KBM-7 (cell line): ENCODE measurements at regions not wholly inside any gene's neighbourhood (a gene's known extent, or its start where the extent isn't known, plus 50 kb on each side); places are given as distances from the start of the nearest gene placed in this dataset.

Source experiments
- DNase-seq: peaks from one replicate; pipeline ENCODE4 v3.0.0-alpha.2; 2015
- in situ Hi-C: fragments of 300-500 bp; cut with MboI; formaldehyde crosslinking; loops from 2 replicates; pipeline ENCODE4 v1.14.3; 2020; ENCODE audit warnings: low sequenced_read_pairs, low pct_unique_long_range_greater_than_20kb, mixed read lengths

DNA sequence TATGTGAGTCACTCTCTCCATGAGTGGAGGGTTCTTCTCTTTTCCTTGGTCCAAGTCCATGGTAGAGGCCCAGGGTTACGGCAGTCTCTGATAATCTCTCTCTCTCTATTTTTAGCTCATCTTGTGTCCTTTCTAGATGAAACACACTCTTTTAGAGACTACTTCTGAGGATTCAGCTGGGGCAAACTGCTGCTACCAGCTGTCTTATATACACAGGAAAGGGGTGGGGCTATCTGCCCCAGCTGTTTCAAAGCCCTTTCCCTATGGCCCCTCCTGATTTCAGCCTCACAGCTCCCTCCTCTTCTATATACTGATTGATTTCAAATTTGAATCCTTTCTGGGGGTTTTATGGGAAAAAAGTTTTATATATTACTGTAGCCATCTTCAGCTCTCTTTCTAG is 324.8 kb downstream of the RWDD3 start:
- in situ Hi-C loops, result no loop called here
- DNase-seq, result no peak

GRCh38 chr1:95561346-95561745 is 327.3 kb downstream of the RWDD3 start:
- no peak for DNase-seq
- in situ Hi-C loops, result no loop called here

DNA sequence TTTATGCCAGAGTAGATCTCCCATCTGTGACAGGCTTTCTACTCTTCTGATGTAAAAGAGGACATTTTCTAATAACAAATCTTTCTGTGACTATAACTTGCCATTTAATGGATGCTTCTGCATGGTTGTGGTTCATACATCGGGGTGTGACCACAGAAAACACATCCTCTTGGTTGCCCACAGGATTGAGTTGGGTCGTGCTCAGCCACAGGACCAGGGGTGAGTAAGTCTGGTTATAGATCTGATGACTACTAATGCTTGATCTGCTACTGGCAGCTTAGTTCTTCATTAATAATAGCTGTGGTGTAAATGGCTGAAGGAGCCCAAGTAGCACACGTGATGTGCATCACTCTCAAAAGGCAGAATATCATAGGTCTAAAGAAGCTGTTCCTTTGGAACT is 328.2 kb downstream of the RWDD3 start:
- no peak for DNase-seq
- in situ Hi-C loops, result no loop called here

- DNase-seq, result no peak
- in situ Hi-C loops, result no loop called here
These were observed 338.0 kb downstream of the RWDD3 start for GRCh38 chr1:95572002-95572401.

GRCh38 chr1:95572962-95573361 is 339.0 kb downstream of the RWDD3 start:
- in situ Hi-C loops, result no loop called here
- no peak for DNase-seq

GRCh38 chr1:95575291-95575690 is 341.3 kb downstream of the RWDD3 start:
- DNase-seq, result no peak
- in situ Hi-C loops, result no loop called here

DNA sequence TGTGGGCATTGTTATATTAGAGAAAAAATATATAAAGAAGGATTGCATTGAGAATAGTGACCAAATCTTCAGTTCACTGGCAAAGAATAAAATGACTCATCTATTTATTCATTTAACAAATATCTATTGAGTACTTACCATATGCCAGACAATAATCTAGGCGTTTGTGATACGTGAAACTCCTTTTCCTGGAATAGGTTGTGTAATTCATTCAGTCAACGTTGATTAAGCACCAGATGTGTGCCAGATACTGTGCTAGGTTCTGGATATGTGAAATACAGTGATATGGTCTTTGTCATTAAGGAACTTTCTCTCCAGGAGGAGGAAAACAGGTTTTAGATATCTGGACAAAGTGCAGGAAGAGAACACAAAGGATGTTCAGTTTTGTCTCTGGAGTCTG is 344.5 kb downstream of the RWDD3 start:
- in situ Hi-C loops, result no loop called here
- no peak for DNase-seq

- in situ Hi-C loops, result no loop called here
- DNase-seq, result no peak
These were observed 348.2 kb downstream of the RWDD3 start for GRCh38 chr1:95582191-95582590.

GRCh38 chr1:95582746-95583145 is 348.7 kb downstream of the RWDD3 start:
- DNase-seq, result no peak

GRCh38 chr1:95583661-95584210 is 349.7 kb downstream of the RWDD3 start:
- in situ Hi-C loops, result no loop called here
- DNase-seq, result no peak

More at GRCh38 chr1:95582746-95583145, 348.7 kb downstream of the RWDD3 start:
- in situ Hi-C loops, result no loop called here

DNA sequence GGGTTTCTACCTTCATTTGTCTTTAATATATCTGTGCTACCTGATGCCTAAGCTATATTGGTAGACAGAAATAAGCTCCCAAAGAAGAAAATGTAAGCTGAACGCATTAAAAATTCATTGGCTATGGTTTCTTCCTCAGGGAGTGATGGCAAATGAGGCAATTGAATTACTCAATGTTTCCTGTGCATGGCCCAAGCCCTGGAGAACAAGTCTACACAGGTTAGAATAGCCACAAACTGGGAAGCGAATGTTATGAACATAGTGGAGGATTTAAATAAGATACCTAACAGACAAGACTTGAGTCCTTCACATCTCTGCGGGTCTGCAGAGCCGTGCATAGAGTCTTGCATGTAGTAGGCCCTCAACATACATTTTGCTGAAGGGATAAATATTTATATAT is 350.3 kb downstream of the RWDD3 start:
- DNase-seq, result no peak
- in situ Hi-C loops, result no loop called here

- DNase-seq, result no peak
- in situ Hi-C loops, result no loop called here
These were observed 370.8 kb downstream of the RWDD3 start for GRCh38 chr1:95604771-95605170.

- DNase-seq, result no peak
- in situ Hi-C loops, result no loop called here
These were observed 380.2 kb downstream of the RWDD3 start for GRCh38 chr1:95614197-95614596.

- in situ Hi-C loops, result no loop called here
These were observed 381.4 kb downstream of the RWDD3 start for GRCh38 chr1:95615421-95615820.

GRCh38 chr1:95620076-95620475 is 386.1 kb downstream of the RWDD3 start:
- no peak for DNase-seq
- in situ Hi-C loops, result no loop called here

More at GRCh38 chr1:95615421-95615820, 381.4 kb downstream of the RWDD3 start:
- no peak for DNase-seq

DNA sequence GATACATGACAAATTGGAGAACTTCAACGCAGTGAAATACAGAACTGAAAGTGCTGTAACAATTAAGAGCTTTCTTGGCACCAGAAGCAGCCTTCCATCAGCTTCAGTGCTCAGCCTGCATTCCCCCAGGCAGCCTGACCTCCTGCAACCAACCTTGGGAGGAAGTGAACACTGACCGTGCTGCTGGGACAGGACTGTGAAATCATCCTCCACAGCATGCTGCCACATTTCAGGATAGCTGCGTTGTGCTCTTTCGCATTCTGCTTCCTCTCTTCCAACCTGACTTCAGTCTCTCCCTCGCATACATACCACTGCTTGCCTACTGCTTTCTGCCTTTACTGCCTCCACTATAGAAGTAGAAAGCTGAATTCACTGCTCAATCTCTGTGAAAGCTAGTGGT is 388.6 kb downstream of the RWDD3 start:
- DNase-seq, result no peak
- in situ Hi-C loops, result no loop called here

DNA sequence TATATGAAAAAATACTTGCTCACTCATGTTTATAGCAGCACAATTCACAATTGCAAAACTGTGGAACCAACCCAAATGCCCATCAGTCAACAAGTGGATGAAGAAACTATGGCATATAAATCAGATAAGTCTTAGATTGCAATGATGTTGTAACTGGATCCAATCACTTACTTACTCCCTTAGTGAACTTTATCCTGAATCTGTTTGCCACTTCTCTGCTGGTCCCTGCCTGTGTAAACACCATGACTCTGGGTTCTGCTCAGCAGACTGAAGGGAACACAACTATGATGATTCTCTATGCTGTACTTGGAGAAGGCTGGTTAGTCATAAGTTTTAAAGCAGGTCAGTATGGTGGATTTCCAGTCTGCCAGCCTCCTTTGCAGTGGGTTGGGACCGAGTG is 391.2 kb downstream of the RWDD3 start:
- no peak for DNase-seq
- in situ Hi-C loops, result no loop called here

DNA sequence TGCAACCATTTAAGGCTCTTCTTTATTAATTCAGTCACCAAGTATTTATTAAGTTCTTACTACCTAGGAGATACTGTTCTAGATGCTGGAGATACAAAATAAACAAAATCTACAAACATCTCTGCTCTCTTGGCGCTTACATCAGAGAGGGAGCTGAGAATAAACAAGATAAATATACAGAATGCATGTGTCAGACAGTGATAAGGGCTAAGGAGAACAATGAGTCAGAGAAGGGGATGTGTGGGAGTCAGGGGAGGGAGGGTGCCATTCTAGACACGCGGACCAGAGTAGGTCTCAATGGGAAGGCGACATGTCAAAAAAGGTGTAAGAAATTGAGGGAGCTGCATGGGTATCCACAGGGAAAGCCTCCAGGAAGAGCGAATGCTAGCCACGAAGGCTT is 393.2 kb downstream of the RWDD3 start:
- DNase-seq, result no peak

DNA sequence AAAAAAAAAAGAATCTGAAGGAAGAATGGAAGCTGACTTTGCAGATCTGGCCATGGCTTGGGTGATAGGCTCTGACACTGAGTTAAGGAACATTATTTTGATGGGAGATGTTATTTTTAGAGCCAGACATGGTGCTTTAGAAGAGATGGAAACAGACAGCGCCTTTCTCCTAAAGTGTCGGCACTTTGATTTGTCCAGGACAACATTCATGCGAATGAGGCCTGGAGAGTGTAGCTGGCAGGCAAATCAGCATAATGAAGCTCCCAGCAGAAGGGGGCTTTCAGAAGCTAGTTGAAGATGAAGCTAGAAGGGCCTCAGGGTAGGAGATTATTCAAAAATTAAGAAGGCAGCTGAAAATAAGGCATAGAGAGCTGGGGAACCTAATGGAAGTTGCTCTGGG is 397.7 kb downstream of the RWDD3 start:
- no peak for DNase-seq
- in situ Hi-C loops, result no loop called here

More for the DNA sequence above, 393.2 kb downstream of the RWDD3 start:
- in situ Hi-C loops, result no loop called here

DNA sequence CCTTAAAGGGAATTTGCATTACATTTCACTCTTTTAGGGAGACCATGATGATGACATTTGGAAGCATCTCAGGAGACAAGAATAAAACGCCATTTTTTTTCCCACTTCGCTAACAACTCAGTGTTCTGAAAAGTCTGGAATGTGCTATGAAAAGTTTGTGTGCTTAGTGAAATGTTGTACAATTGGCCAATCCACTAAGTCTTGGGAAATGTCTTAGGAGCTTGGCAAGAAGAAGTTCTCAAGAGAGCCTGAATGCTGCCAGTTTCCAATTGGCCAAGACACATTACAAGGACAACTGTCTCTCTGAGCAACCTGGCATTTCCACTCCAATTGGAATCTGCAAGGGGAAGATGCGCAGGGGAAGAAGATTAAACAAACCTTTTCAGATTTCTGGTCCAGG is 401.8 kb downstream of the RWDD3 start:
- no peak for DNase-seq
- in situ Hi-C loops, result no loop called here

DNA sequence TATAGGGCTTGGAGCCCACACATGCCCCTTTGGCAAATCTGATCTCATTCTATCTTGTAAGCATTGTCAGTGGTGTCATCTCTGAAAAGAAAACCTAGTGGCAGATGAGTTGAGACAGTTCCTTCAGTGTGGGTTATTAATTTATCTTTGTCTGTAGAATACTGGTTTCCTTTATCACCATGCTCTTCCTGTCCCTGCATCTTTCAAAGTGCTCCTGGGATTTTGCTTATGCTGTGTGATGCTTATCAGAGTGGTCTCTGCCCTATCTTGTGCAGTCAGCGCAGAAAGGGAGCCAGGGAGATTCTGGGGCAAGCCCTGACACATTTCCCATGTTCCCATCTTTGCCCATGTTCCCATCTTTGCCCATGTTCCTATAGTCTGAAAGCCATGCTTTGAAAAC is 402.9 kb downstream of the RWDD3 start:
- in situ Hi-C loops, result no loop called here

DNA sequence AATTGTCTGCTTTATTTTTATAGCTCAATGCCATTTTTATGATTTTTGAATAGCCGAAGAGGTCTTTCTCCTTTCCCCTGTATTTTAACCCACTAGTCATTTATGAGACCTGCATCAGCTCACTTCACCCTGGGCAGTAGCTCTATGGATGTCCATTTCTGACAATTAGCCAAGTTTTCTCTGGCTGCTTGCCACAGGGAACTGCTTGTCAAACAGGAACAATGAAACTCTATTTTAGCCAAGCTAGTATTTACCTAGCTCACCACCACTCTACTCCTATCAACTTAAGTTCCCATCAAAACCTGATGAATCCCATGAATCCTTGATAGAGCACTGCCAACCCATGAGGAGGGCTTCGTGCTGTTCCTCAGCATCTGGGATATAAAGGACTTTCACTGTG is 406.7 kb downstream of the RWDD3 start:
- no peak for DNase-seq
- in situ Hi-C loops, result no loop called here

More for the DNA sequence above, 402.9 kb downstream of the RWDD3 start:
- DNase-seq, result no peak
